H9 (cell line): ENCODE measurements at regions not wholly inside any gene's neighbourhood (a gene's known extent, or its start where the extent isn't known, plus 50 kb on each side); places are given as distances from the start of the nearest gene placed in this dataset.

Experiments used
- DNase-seq: peaks from one replicate; pipeline ENCODE4 v3.0.0-alpha.2; 2017
- H2AFZ ChIP-seq: one replicate; pipeline ENCODE4 v1.6.1; 2013; ENCODE audit warnings: mild to moderate bottlenecking, low read length, control low read depth, moderate library complexity
- H2AK5ac ChIP-seq: 2 replicates; pipeline ENCODE4 v1.6.1; 2013; ENCODE audit warnings: low read length, control low read depth, mixed read lengths; ENCODE audit not compliant: insufficient read length
- H2BK120ac ChIP-seq: one replicate; pipeline ENCODE4 v1.6.1; 2013; ENCODE audit warnings: low read depth, mild to moderate bottlenecking, low read length, control low read depth, inconsistent platforms; ENCODE audit not compliant: poor library complexity, severe bottlenecking
- H2BK12ac ChIP-seq: 2 replicates; pipeline ENCODE4 v1.6.1; 2013; ENCODE audit warnings: low read length, control low read depth, mixed read lengths, low read depth; ENCODE audit not compliant: insufficient read length
- H2BK15ac ChIP-seq: 2 replicates; pipeline ENCODE4 v1.6.1; 2013; ENCODE audit warnings: low read depth, low read length, control low read depth
- H2BK20ac ChIP-seq: one replicate; pipeline ENCODE4 v1.6.1; 2013; ENCODE audit warnings: low read depth, mild to moderate bottlenecking, low read length, control low read depth, inconsistent platforms; ENCODE audit not compliant: poor library complexity, severe bottlenecking
- H2BK5ac ChIP-seq: 2 replicates; pipeline ENCODE4 v1.6.1; 2013; ENCODE audit warnings: low read length, control low read depth, mixed read lengths; ENCODE audit not compliant: insufficient read length
- H3K14ac ChIP-seq: 2 replicates; pipeline ENCODE4 v1.6.1; 2013; ENCODE audit warnings: low read length, control low read depth; ENCODE audit not compliant: insufficient read depth
- H3K18ac ChIP-seq: 2 replicates; pipeline ENCODE4 v1.6.1; 2013; ENCODE audit warnings: low read depth, mild to moderate bottlenecking, mixed read lengths, low read length, control low read depth; ENCODE audit not compliant: insufficient read length
- H3K23ac ChIP-seq: 2 replicates; pipeline ENCODE4 v1.6.1; 2013; ENCODE audit warnings: low read length, control low read depth, mixed read lengths, low read depth; ENCODE audit not compliant: insufficient read length
- H3K23me2 ChIP-seq: 2 replicates; pipeline ENCODE4 v1.6.1; 2013; ENCODE audit warnings: low read depth, mild to moderate bottlenecking, mixed read lengths, low read length, control low read depth; ENCODE audit not compliant: insufficient read length, poor library complexity, severe bottlenecking
- H3K27ac ChIP-seq: 2 replicates; pipeline ENCODE4 v1.5.1; 2013; ENCODE audit warnings: low read length, control low read depth, mixed read lengths, low read depth; ENCODE audit not compliant: insufficient read length
- H3K27me3 ChIP-seq: 2 replicates; pipeline ENCODE4 v1.6.1; 2013; ENCODE audit warnings: low read length, control low read depth, inconsistent platforms; ENCODE audit not compliant: insufficient read depth
- H3K4ac ChIP-seq: 2 replicates; pipeline ENCODE4 v1.6.1; 2013; ENCODE audit warnings: low read depth, mild to moderate bottlenecking, control low read depth, inconsistent platforms, low read length, moderate library complexity
- H3K4me1 ChIP-seq: 2 replicates; pipeline ENCODE4 v1.6.1; 2013; ENCODE audit warnings: low read length, control low read depth, inconsistent platforms; ENCODE audit not compliant: insufficient read depth
- H3K4me2 ChIP-seq: 2 replicates; pipeline ENCODE4 v1.6.1; 2013; ENCODE audit warnings: low read length, control low read depth, mixed read lengths; ENCODE audit not compliant: insufficient read length, insufficient read depth
- H3K56ac ChIP-seq: 2 replicates; pipeline ENCODE4 v1.6.1; 2013; ENCODE audit warnings: low read depth, mild to moderate bottlenecking, mixed read lengths, low read length, control low read depth; ENCODE audit not compliant: insufficient read length
- H3K79me1 ChIP-seq: 2 replicates; pipeline ENCODE4 v1.6.1; 2013; ENCODE audit warnings: low read depth, mild to moderate bottlenecking, moderate library complexity, low read length, control low read depth, inconsistent platforms; ENCODE audit not compliant: insufficient read depth, poor library complexity, severe bottlenecking
- H3K79me2 ChIP-seq: 2 replicates; pipeline ENCODE4 v1.6.1; 2013; ENCODE audit warnings: low read length, control low read depth, inconsistent platforms; ENCODE audit not compliant: insufficient read depth
- H3K9ac ChIP-seq: 2 replicates; pipeline ENCODE4 v1.6.1; 2013; ENCODE audit warnings: low read length, control low read depth, mixed read lengths; ENCODE audit not compliant: insufficient read length; ENCODE audit errors: extremely low read depth
- H3K9me3 ChIP-seq: one replicate; pipeline ENCODE4 v1.6.1; 2013; ENCODE audit warnings: low read depth, low read length, inconsistent platforms; ENCODE audit not compliant: control insufficient read depth
- H3T11ph ChIP-seq: one replicate; pipeline ENCODE4 v1.6.1; 2013; ENCODE audit warnings: mild to moderate bottlenecking, low read length, control low read depth, inconsistent platforms
- H4K20me1 ChIP-seq: one replicate; pipeline ENCODE4 v1.6.1; 2013; ENCODE audit not compliant: control insufficient read depth, insufficient read length, insufficient read depth
- H4K5ac ChIP-seq: 2 replicates; pipeline ENCODE4 v1.6.1; 2013; ENCODE audit warnings: low read depth, mild to moderate bottlenecking, mixed read lengths, low read length, control low read depth; ENCODE audit not compliant: insufficient read length
- H4K8ac ChIP-seq: replicated peaks from 2 replicates; pipeline ENCODE4 v1.6.1; 2013; ENCODE audit warnings: low read length, control low read depth, mixed read lengths, low read depth; ENCODE audit not compliant: insufficient read length
- H4K91ac ChIP-seq: 2 replicates; pipeline ENCODE4 v1.6.1; 2013; ENCODE audit warnings: low read depth, mild to moderate bottlenecking, moderate library complexity, mixed read lengths, low read length, control low read depth; ENCODE audit not compliant: insufficient read length
- H3K27ac Mint-ChIP-seq, 3 experiments: 2 replicates in 2 of 3; 3 replicates in 1 of 3; pipeline ENCODE4 v1.8.0; 2020 to 2021; ENCODE audit warnings: mixed read lengths in 3 of 3, mild to moderate bottlenecking in 1 of 3, moderate library complexity in 1 of 3
- H3K27me3 Mint-ChIP-seq: 2 replicates; pipeline ENCODE4 v1.8.0; 2021; ENCODE audit warnings: low read depth, mild to moderate bottlenecking, moderate library complexity, mixed read lengths
- H3K36me3 Mint-ChIP-seq, 3 experiments: 2 replicates in 2 of 3; 3 replicates in 1 of 3; pipeline ENCODE4 v1.8.0; 2020 to 2021; ENCODE audit warnings: low read depth in 3 of 3, mixed read lengths in 3 of 3; ENCODE audit not compliant: insufficient read depth in 1 of 3
- H3K4me1 Mint-ChIP-seq, 2 experiments: 2 replicates each; pipeline ENCODE4 v1.8.0; 2020; ENCODE audit warnings: mixed read lengths in 2 of 2
- H3K4me3 Mint-ChIP-seq, 2 experiments: 2 replicates in 1 of 2; 3 replicates in 1 of 2; pipeline ENCODE4 v1.8.0; 2020 to 2021; ENCODE audit warnings: mild to moderate bottlenecking in 2 of 2, mixed read lengths in 2 of 2, moderate library complexity in 1 of 2
- H3K9me3 Mint-ChIP-seq, 2 experiments: 2 replicates in 1 of 2; 3 replicates in 1 of 2; pipeline ENCODE4 v1.8.0; 2020; ENCODE audit warnings: mild to moderate bottlenecking in 2 of 2, mixed read lengths in 2 of 2, moderate library complexity in 1 of 2
- WGBS: extraction: QIAGEN DNeasy Blood & Tissue Kit; methylation state at CpG from one replicate; pipeline ENCODE4 v1.1.7; 2013; ENCODE audit warnings: missing lambda C conversion rate, low lambda C conversion rate, mixed read lengths; ENCODE audit not compliant: insufficient read length; ENCODE audit errors: extremely low coverage; 5-methylcytosine and 5-hydroxymethylcytosine counted together
- TF ChIP-seq, protein P1 (sequence below): fragments of 200-600 bp; sonication (generic); conservative IDR thresholded peaks from 3 replicates; pipeline ENCODE4 v1.8.0; 2021; ENCODE audit warnings: antibody characterized with exemption, mild to moderate bottlenecking

DNA sequence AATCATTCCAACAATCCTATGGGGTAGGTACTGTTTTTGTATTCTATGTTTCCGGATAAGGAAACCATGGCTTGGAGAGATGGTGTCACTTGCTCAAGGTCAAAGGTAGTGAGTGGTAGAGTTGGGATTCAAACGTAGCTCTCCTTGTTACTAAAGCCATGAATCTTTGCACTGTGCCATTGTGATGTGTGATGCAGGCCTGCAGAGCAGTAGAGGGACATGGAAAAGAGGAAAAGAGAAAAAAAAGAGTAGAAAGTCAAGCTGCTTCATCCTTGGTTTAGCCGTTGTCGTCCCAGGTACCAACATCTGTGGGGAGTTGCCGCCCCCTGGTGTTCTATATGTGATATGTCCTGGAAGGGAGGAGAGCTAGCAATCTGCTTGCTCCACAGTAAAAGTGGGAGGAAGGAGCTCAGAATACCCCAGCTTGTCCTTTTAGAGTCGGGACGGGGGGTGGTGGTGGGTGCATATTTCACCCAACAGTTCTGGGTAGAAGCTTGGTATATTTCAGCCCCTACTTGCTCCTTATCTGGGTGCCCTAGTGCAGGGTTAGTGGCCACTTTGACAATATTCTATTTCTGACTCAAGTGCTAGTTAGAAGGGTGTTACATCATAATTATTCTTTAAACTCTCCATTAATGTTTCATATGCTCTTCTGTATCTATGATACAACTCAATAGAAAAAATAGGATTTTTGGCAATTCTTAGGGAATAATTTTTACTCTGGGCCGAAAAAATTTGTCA, 98.4 kb downstream of the EBNA1BP2 start:
- Histone ChIP-seq H3K56ac (no peak overlapping the region), H2BK5ac (no peak overlapping the region), H2AFZ (no peak overlapping the region), H3K27me3 (no peaks in the 10 kb centered on the region), H2BK120ac (no peak overlapping the region), H3T11ph (no peak overlapping the region), H3K4me1 (peaks cover 6% of the 10 kb centered on the region; the same call in 1 of the 2 replicates), H4K91ac (no peak overlapping the region), H4K5ac (no peak overlapping the region), H3K9me3 (no peaks in the 10 kb centered on the region), H3K23ac (no peak overlapping the region), H3K23me2 (no peaks in the 10 kb centered on the region), H4K8ac (no peak overlapping the region), H2BK15ac (no peak overlapping the region), H3K79me2 (no peaks in the 10 kb centered on the region), H2BK20ac (no peak overlapping the region), H3K9ac (no peak overlapping the region), H3K4me2 (no peak overlapping the region), H2AK5ac (no peak overlapping the region), H3K18ac (no peak overlapping the region), H3K4ac (no peak overlapping the region), H3K27ac (no peak overlapping the region), H3K79me1 (no peaks in the 10 kb centered on the region), H4K20me1 (no peaks in the 10 kb centered on the region), H2BK12ac (no peak overlapping the region), H3K14ac (no peak overlapping the region)
- TF ChIP-seq, protein P1, sequence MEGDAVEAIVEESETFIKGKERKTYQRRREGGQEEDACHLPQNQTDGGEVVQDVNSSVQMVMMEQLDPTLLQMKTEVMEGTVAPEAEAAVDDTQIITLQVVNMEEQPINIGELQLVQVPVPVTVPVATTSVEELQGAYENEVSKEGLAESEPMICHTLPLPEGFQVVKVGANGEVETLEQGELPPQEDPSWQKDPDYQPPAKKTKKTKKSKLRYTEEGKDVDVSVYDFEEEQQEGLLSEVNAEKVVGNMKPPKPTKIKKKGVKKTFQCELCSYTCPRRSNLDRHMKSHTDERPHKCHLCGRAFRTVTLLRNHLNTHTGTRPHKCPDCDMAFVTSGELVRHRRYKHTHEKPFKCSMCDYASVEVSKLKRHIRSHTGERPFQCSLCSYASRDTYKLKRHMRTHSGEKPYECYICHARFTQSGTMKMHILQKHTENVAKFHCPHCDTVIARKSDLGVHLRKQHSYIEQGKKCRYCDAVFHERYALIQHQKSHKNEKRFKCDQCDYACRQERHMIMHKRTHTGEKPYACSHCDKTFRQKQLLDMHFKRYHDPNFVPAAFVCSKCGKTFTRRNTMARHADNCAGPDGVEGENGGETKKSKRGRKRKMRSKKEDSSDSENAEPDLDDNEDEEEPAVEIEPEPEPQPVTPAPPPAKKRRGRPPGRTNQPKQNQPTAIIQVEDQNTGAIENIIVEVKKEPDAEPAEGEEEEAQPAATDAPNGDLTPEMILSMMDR, result peak; percentile 94
- no peak overlapping the region for H3K4me3 Mint-ChIP-seq
- no peaks in the 10 kb centered on the region; a peak in 2 of 5 replicates for H3K9me3 Mint-ChIP-seq
- H3K27ac Mint-ChIP-seq, result peak overlapping the region in 1 of 3 experiments; percentile 80; a peak in 1 of 7 replicates
- peaks cover 35 to 37% of the 10 kb centered on the region in 2 experiments for H3K4me1 Mint-ChIP-seq
- no peaks in the 10 kb centered on the region; the same call in 1 of the 2 replicates for H3K27me3 Mint-ChIP-seq
- no peaks in the 10 kb centered on the region for H3K36me3 Mint-ChIP-seq
- DNase-seq, result peak; percentile 82
- no CpG with 5 or more reads among the region's 8 CpGs for WGBS
